Smooth muscle cell (in vitro differentiated cells): ENCODE measurements at regions not wholly inside any gene's neighbourhood (a gene's known extent, or its start where the extent isn't known, plus 50 kb on each side); places are given as distances from the start of the nearest gene placed in this dataset.

Experiments
- DNase-seq: peaks from one replicate; lab custom pipeline; 2025; ENCODE audit not compliant: unreplicated experiment; lab: John Stamatoyannopoulos, UW
- H2AFZ ChIP-seq: fragments of 200-600 bp; sonication (generic); 2 replicates; pipeline ENCODE4 v1.6.0; 2016; ENCODE audit warnings: antibody characterized with exemption, low read depth, mild to moderate bottlenecking
- H3F3A ChIP-seq: fragments of 200-600 bp; sonication (generic); 2 replicates; pipeline ENCODE4 v1.6.0; 2017; ENCODE audit warnings: antibody characterized with exemption, low read depth
- H3K27ac ChIP-seq: fragments of 200-600 bp; sonication (generic); 2 replicates; pipeline ENCODE4 v1.5.1; 2016; ENCODE audit warnings: low read depth, mild to moderate bottlenecking
- H3K27me3 ChIP-seq: fragments of 200-600 bp; sonication (generic); 2 replicates; pipeline ENCODE4 v1.6.1; 2016; ENCODE audit warnings: low read depth, mild to moderate bottlenecking
- H3K36me3 ChIP-seq: fragments of 200-600 bp; sonication (generic); 2 replicates; pipeline ENCODE4 v1.5.1; 2016; ENCODE audit warnings: low read depth
- H3K4me1 ChIP-seq: fragments of 200-600 bp; sonication (generic); 2 replicates; pipeline ENCODE4 v1.5.1; 2016; ENCODE audit warnings: low read depth
- H3K4me2 ChIP-seq: fragments of 200-600 bp; sonication (generic); 2 replicates; pipeline ENCODE4 v1.6.0; 2016; ENCODE audit warnings: mild to moderate bottlenecking
- H3K4me3 ChIP-seq: fragments of 200-600 bp; sonication (generic); 2 replicates; pipeline ENCODE4 v1.5.1; 2016; ENCODE audit warnings: mild to moderate bottlenecking
- H3K79me2 ChIP-seq: fragments of 200-600 bp; sonication (generic); 2 replicates; pipeline ENCODE4 v1.6.0; 2016; ENCODE audit warnings: low read depth, mild to moderate bottlenecking
- H3K9ac ChIP-seq: fragments of 200-600 bp; sonication (generic); 2 replicates; pipeline ENCODE4 v1.6.0; 2016; ENCODE audit warnings: low read depth
- H3K9me3 ChIP-seq: fragments of 200-600 bp; sonication (generic); replicated peaks from 2 replicates; pipeline ENCODE4 v1.5.1; 2016; ENCODE audit warnings: low read depth
- H4K20me1 ChIP-seq: fragments of 200-600 bp; sonication (generic); 2 replicates; pipeline ENCODE4 v1.6.0; 2016; ENCODE audit warnings: low read depth
- CTCF ChIP-seq: fragments of 200-600 bp; sonication (generic); IDR thresholded peaks from 2 replicates; pipeline ENCODE4 v1.5.1; 2017; ENCODE audit warnings: borderline replicate concordance, mild to moderate bottlenecking, antibody characterized with exemption; ENCODE audit not compliant: insufficient read depth, poor library complexity, severe bottlenecking
- WGBS: methylation state at CpG from one replicate; pipeline ENCODE4 v1.1.7; 2016; ENCODE audit warnings: low lambda C conversion rate; 5-methylcytosine and 5-hydroxymethylcytosine counted together

GRCh38 chr3:104832530-104832929 lies 534.2 kb upstream of the ALCAM start:
- H3K36me3 ChIP-seq, result no peaks in the 10 kb centered on the region
- no peaks in the 10 kb centered on the region for H3K79me2 ChIP-seq
- no peak for DNase-seq
- no peaks in the 10 kb centered on the region for H3F3A ChIP-seq
- no peaks in the 10 kb centered on the region for H4K20me1 ChIP-seq
- no peak for TF ChIP-seq CTCF
- H3K9ac ChIP-seq, result no peak overlapping the region
- H3K9me3 ChIP-seq, result no peaks in the 10 kb centered on the region
- H3K27ac ChIP-seq, result no peak overlapping the region
- H3K4me3 ChIP-seq, result no peak overlapping the region
- H3K27me3 ChIP-seq, result no peaks in the 10 kb centered on the region
- no peaks in the 10 kb centered on the region for H3K4me1 ChIP-seq
- H3K4me2 ChIP-seq, result no peak overlapping the region
- H2AFZ ChIP-seq, result peak overlapping the region; percentile 37

DNA sequence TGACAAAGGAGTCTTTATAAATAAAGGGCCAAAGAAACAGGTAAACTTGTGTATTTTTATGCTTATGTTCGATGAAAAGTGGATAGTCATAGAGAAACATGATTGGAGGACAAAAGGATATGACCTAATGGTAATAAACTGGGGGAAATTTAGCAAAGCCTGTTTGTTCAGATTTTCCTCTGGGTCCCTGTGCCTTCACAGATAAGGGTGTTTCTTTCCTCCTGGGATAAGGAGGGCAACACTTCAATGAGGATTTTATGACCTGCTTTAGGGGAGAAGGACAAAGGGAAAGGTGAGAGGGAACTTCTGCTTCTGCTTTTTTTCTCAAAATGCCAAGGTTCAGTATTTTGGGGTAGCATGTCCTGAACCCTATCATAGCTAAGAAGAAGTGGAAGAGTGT lies 531.3 kb upstream of the ALCAM start:
- H3F3A ChIP-seq, result no peaks in the 10 kb centered on the region
- H3K4me1 ChIP-seq, result no peaks in the 10 kb centered on the region
- no peaks in the 10 kb centered on the region for H3K9me3 ChIP-seq
- no peak overlapping the region for H3K4me3 ChIP-seq
- no peak overlapping the region for H3K9ac ChIP-seq
- H3K79me2 ChIP-seq, result no peaks in the 10 kb centered on the region
- no peaks in the 10 kb centered on the region for H3K36me3 ChIP-seq
- no peak overlapping the region for H2AFZ ChIP-seq
- H3K27ac ChIP-seq, result no peak overlapping the region
- H4K20me1 ChIP-seq, result no peaks in the 10 kb centered on the region
- WGBS, result 86% methylated on average over 1 of the region's 1 CpG
- H3K4me2 ChIP-seq, result no peak overlapping the region
- no peak for TF ChIP-seq CTCF
- no peaks in the 10 kb centered on the region for H3K27me3 ChIP-seq
- DNase-seq, result no peak

GRCh38 chr3:104846270-104846669 lies 520.4 kb upstream of the ALCAM start:
- WGBS, result 19% methylated on average over 2 of the region's 2 CpGs
- no peaks in the 10 kb centered on the region for H3K36me3 ChIP-seq

More at GRCh38 chr3:104846270-104846669, 520.4 kb upstream of the ALCAM start:
- Histone ChIP-seq H3K4me2 (peak overlapping the region; percentile 56), H3K4me3 (no peak overlapping the region), H3K27ac (peak overlapping the region; percentile 44), H3K79me2 (no peaks in the 10 kb centered on the region), H2AFZ (no peak overlapping the region), H4K20me1 (no peaks in the 10 kb centered on the region), H3K27me3 (no peaks in the 10 kb centered on the region), H3K9me3 (peaks cover 3% of the 10 kb centered on the region), H3K9ac (no peak overlapping the region), H3K4me1 (peaks cover 14% of the 10 kb centered on the region), H3F3A (no peaks in the 10 kb centered on the region)
- no peak for DNase-seq
- no peak for TF ChIP-seq CTCF
